ENCODE measurements at regions not wholly inside any gene's neighbourhood (a gene's known extent, or its start where the extent isn't known, plus 50 kb on each side); places are given as distances from the start of the nearest gene placed in this dataset.
A peak's percentile ranks its signal among the peaks of the same experiment; 100 is the strongest.
"Not testable (repeated sequence)": the region's sequence is repeated elsewhere in the genome, so short reads cannot be mapped to it uniquely, and the experiment has no call there.

- DNase-seq = no peak
Measured at GRCh38 chr21:23949493-23949892, 1657.8 kb downstream of the MRPL39 start.

GRCh38 chr21:23939369-23940065 is 1667.8 kb downstream of the MRPL39 start:
- DNase-seq = no peak

DNA sequence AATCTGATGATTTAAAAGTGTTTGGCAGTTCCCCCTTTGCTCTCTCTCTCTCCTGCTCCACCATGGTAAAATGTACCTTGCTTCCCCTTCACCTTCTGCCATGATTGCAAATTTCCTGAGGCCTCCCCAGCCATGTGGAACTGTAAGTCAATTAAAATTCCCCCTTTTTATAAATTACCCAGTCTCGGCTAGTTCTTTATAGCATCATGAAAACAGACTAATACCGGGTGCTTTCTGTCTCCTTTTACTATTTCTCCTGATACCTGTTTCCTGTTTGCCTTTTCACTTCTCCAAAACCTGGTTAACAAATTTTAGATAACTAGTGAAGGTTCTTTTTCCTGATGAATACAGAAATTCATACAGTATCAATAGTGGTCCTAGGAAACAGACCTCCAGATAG is 1670.3 kb downstream of the MRPL39 start:
- DNase-seq = no peak

- no peak for DNase-seq
Measured at GRCh38 chr21:23936224-23936623, 1671.1 kb downstream of the MRPL39 start.

DNA sequence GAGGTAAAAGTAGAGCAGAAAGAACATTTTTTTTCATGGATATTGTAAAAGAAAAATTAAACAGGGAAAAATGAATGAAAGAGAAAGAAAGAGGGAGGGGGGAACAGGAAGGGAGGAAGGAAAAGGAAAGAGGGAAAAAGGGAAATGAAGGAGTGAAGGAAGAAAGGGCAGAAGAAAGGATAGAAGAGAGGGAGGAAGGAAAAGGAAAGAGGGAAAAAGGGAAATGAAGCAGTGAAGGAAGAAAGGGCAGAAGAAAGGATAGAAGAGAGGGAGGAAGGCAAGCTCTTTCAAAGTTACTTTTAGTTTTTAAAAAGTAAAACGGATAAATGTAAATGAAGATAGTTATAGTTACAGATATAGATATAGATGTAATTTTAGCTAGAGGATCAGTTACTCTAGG is 1676.7 kb downstream of the MRPL39 start:
- DNase-seq = no peak

DNA sequence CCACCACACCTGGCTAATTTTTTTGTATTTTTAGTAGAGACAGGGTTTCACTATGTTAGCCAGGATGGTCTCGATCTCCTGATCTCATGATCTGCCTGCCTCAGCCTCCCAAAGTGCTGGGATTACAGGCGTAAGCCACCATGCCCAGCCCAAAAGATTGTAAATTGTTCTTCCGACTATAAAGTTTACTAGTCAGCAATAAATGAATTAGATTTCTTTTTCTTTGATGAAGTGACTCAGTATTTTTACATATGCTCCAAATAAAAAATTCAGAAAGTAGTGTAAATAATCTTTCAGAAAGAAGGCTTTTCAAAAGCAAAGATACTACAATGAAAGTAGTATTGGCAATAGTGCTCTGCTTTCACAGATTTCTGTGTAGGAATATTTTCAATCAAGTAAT is 1680.9 kb downstream of the MRPL39 start:
- DNase-seq = not testable (repeated sequence)

DNA sequence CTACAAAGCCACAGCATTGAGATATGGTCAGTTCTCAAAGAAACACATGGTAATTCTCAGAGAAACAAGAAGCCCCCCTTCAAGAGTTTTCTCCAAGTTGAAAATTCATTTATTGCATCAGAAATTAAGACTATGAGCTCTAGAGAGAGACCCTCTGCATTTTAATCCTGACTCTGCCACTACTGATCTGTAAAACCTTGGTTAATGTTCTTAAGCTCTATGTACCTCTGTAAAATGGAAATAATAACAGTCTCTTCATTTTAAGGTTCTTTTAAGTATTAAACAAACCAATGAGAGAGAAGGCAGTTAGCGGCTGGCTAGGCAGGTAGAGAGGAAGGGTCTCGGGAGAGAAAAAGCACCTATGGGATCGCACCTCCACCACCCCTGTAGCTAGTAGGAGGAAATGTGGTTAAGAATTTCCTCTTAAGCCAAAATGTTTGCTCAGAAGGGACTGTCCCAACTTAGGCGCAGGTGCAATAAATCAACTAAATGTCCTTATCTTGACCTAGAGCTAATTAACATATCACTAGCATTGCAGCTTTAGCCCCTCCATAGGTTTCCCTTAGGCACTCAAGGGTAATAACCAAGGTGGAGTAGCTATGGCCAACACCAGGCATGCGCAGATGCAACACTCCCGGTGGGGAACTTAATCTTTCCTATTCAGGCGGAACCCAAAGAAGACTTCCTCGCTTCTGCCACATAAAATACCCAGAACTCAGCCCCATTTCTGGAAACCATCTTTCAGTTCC is 1685.4 kb downstream of the MRPL39 start:
- DNase-seq = no peak

DNA sequence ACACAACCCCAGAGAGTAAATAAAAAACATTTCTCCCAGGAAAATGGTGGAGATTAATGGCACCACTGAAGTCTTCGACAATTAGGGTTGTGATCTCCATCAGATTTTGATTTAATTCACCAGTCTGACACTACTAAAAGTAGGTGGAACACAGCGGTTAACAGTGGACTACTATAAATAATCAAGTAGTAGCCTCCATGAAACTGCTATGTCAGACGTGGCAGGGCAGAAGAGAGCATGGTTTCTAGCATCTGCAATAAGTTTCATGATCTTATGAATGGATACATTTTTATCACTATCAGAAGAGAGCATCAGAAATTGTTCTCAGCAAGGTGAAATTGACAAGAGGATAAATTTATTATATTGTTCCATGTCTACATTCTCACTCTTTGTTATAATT is 1706.6 kb downstream of the MRPL39 start:
- DNase-seq = no peak

- no peak for DNase-seq
Measured at GRCh38 chr21:23899561-23899960, 1707.7 kb downstream of the MRPL39 start.

GRCh38 chr21:23890652-23891051 is 1716.6 kb downstream of the MRPL39 start:
- DNase-seq = no peak

DNA sequence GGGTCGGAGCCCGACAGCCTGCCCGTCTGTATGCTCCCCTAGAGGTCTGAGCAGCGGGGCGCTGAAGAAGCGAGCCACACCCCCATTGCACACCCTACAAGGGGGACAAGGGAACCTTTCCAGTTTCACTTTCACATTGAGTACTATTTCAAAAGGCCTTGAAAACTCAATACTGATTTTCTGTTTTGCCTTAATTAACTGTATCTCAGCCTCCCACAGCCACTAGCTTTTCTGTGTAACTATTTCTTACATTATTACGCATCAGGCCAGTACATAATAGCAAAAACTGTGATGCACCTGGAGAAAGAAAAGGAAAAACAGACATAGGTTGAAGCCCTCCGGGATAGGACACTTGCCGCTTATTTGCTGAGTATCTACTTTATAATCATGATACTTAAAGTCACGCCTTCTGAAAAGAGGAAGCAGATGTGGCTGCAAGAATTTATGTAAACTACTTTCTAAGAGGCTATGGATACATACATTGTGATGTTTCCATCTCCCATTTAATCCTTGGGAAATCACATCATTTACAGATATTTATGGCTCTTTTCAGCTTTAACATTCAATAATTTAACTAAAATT is 1719.5 kb downstream of the MRPL39 start:
- DNase-seq = peak; percentile 15

DNA sequence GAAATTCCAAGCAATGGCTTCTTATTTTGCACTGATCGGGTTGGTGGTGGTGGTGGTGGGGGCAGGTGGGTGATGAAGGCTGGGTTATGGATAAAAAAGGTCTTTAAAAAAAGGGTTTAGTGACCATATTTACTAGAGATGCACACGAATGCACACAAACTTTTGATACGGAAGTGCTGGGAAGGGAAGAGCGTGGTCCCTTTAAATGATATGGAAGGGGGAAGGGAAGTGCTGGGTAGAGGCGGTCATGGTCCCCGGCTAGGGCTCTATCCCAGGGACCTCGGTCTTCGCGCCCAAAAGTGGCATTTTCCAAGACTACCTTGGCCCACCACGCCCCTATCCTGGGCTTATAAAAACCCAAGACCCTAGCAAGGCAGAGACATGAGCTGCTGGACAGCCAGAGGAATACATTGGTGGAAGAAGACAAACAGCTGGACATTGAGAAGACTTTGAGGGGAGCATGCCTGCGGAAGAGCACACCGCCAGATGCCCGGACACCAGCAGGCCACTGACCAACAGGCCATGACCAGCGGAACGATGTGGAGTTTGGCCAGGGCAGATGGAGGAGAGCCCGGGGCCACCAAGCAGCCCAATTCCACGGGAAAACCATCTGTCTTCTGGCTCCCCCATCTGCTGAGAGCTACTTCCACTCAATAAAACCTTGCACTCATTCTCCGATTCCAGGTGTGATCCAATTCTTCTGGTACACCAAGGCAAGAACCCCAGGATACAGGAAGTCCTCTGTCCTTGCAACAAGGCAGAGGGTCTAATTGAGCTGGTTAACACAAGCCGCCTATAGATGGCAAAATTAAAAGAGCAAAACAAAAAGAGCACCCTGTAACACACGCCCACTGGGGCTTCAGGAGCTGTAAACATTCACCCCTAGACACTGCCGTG is 1720.2 kb downstream of the MRPL39 start:
- DNase-seq = no peak

- no peak for DNase-seq
Measured at GRCh38 chr21:23881783-23882182, 1725.5 kb downstream of the MRPL39 start.

- no peak for DNase-seq
Measured at GRCh38 chr21:23876925-23877558, 1730.2 kb downstream of the MRPL39 start.

- no peak for DNase-seq
Measured at GRCh38 chr21:23874271-23874670, 1733.0 kb downstream of the MRPL39 start.

DNA sequence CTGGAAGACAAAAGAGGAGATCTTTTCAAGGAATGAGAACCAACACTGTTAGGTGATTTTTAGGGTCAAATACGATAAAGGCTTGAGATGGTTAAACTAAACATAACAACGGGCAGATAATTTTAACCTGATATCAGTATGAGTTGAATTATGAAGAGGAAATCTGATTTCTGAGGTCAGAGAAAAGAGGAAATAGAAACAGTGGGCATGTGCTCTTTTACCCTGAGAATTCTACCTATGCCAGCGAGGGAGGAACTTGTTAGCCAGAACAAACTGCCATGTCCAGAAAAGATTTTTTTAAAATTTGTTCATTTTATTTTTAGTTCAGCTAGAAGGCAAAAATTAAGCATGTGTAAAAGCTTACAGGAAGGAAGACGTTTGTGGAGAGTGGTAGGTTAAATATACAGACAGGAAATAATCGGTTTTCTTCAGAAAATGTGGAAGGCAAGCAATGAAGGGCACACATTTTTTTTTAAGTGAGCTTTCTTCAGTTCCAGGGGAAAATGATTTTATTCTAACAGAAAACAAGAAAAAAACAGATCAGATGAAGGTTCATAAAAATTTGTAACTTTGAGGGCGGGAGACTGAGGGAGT is 1745.3 kb downstream of the MRPL39 start:
- DNase-seq = no peak

DNA sequence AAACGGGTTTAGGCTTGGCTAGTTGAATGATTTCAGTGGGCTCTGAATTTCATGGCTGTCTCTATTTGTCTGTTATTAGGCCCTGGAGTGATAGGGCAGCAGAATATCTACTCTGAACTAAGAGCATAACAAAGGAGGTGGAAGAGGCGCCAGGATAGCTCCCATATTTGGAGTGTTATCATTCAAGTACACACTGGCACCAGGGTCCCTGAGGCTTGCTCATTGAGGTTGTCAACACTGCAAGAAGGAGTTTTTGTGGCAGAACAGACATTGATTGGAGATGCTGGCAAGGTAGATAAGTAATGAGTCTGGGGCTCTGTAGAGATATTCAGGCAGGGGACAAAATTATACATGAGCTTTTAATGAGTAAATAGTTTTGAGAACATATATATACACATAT is 1748.4 kb downstream of the MRPL39 start:
- no peak for DNase-seq

DNA sequence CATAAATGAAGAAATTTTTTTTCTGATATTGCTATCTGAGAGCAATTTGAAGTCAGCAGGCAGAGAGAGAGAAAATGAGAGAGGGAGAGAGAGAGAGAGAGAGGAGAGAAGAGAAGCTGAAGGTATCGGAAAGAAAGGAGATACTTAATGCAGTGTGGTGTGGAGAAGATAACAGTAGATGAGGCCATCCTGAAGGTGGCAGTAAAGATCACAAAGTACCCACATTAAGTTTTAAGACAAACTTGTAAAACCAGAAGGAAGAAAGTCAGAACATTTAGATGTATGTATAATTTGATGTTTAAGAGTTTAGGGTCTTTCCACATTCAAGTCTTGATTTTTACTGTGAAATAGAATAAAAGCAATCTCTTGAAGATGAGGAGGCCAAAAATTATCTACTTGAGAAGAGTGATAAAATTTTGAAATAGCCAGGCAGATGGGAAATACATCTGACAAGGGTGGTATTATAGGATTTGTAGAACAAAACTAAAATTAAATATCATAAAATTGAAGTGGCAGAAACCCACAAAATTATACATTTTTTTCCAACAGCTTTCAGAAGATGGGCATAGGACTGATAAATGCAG is 1753.4 kb downstream of the MRPL39 start:
- DNase-seq = no peak

- no peak for DNase-seq
Measured at GRCh38 chr21:23837564-23837963, 1769.7 kb downstream of the MRPL39 start.

- no peak for DNase-seq
Measured at GRCh38 chr21:23822760-23823159, 1784.5 kb downstream of the MRPL39 start.

GRCh38 chr21:23817337-23817736 is 1789.9 kb downstream of the MRPL39 start:
- DNase-seq = no peak

DNA sequence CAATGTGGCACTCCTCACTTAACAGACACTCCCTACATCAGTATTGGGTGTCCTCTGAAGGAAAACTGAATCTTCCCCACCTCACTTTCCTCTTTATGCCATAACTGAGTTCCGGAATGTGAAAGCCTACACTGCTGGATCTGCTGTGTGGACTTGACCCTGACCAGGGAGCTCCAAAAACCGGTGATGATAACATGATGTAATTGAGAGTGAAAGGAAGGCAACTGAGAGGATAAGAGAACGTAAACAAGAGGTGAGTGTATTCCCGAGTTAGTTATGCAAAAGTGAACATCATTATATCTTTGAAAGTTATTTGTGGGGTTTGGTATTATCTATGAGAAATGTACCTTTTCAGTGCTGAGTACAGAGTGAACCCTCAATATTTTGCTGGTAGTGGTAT is 1794.8 kb downstream of the MRPL39 start:
- no peak for DNase-seq
